Breast epithelium (tissue), 4 donors: ENCODE measurements at regions not wholly inside any gene's neighbourhood (a gene's known extent, or its start where the extent isn't known, plus 50 kb on each side); places are given as distances from the start of the nearest gene placed in this dataset.

Source experiments
- DNase-seq, 2 donors: peaks; one replicate each; pipeline ENCODE4 v3.0.0-alpha.2; 2019; ENCODE audit warnings: low spot score in 2 of 2
- H3K27ac ChIP-seq, 2 donors: fragments of 200-600 bp; sonication (generic) in 1 of 2; one replicate each; pipeline ENCODE4 v1.5.1; 2016 to 2019; ENCODE audit warnings: mild to moderate bottlenecking in 1 of 2
- H3K27me3 ChIP-seq, 2 donors: fragments of 200-600 bp; sonication (generic) in 1 of 2; one replicate each; pipeline versions ENCODE4 v1.5.1 to v1.6.0; 2017 to 2019; ENCODE audit warnings: control low read depth in 1 of 2, mild to moderate bottlenecking in 1 of 2
- H3K36me3 ChIP-seq: fragments of 200-600 bp; one replicate; pipeline ENCODE4 v1.5.1; 2019
- H3K4me1 ChIP-seq, 2 donors: fragments of 200-600 bp; sonication (generic); one replicate each; pipeline ENCODE4 v1.5.1; 2016 to 2019; ENCODE audit warnings: control low read depth in 1 of 2
- H3K4me3 ChIP-seq, 3 donors: fragments of 200-600 bp; sonication (generic); 1 replicate in 2 of 3; 2 replicates in 1 of 3; pipeline ENCODE4 v1.5.1; 2016 to 2019; ENCODE audit warnings: mild to moderate bottlenecking in 3 of 3, moderate library complexity in 2 of 3
- H3K9me3 ChIP-seq, 2 donors: fragments of 200-600 bp; sonication (generic) in 1 of 2; one replicate each; pipeline ENCODE4 v1.5.1; 2016 to 2019; ENCODE audit warnings: control low read depth in 1 of 2
- CTCF ChIP-seq, 3 donors: fragments of 450-650 bp; IDR thresholded peaks; one replicate each; pipeline ENCODE4 v1.5.1; 2016 to 2017; ENCODE audit warnings: antibody characterized with exemption in 3 of 3, mild to moderate bottlenecking in 3 of 3, moderate library complexity in 3 of 3
- POLR2A ChIP-seq: fragments of 450-650 bp; IDR thresholded peaks from one replicate; pipeline ENCODE4 v1.6.1; 2016; ENCODE audit warnings: antibody characterized with exemption, mild to moderate bottlenecking, moderate library complexity
- POLR2AphosphoS5 ChIP-seq, 3 donors: sonication (generic); formaldehyde crosslinking; IDR thresholded peaks; one replicate each; pipeline ENCODE4 v1.6.1; 2017; ENCODE audit warnings: antibody characterized with exemption in 3 of 3
- intact Hi-C: fragments of 100-400 bp; cut with DNase I; formaldehyde crosslinking; loops from one replicate; pipeline ENCODE4 v1.15.1; 2023; ENCODE audit warnings: low total_unique reads

- no peak for TF ChIP-seq POLR2A
- no peak for TF ChIP-seq CTCF (IDR thresholded peaks at IDR 0.05)
- no peak for TF ChIP-seq POLR2AphosphoS5 (IDR thresholded peaks at IDR 0.05)
These were observed 388.9 kb upstream of the AKR1E2 start for GRCh38 chr10:4437061-4437460.

DNA sequence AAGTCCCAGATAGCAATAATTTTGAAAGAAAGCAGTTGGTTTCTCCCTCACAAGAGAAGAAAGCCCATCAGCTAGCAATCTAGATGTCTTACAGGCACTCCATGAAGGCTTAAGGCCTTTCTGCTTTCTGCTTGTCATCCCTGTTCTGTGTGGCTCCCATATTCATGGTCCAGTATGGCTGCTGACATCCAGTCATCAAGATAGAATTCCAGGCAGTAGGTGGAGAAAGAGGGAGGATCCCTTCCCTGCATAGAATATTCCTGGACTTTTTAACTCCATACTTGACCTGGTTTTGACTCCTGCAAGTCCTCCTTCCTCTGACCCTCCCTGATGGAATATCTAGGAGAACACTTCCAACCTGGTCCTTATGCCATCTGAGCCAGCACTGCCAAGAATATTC lies 389.9 kb upstream of the AKR1E2 start:
- H3K9me3 ChIP-seq: no peaks in the 10 kb centered on the region
- no peaks in the 10 kb centered on the region for H3K36me3 ChIP-seq
- no peaks in the 10 kb centered on the region for H3K27me3 ChIP-seq
- H3K4me3 ChIP-seq: no peak overlapping the region
- H3K27ac ChIP-seq: no peak overlapping the region
- no peaks in the 10 kb centered on the region for H3K4me1 ChIP-seq
- TF ChIP-seq POLR2AphosphoS5 (IDR thresholded peaks at IDR 0.05) (no peak), POLR2A (no peak)
- no peak for DNase-seq
- intact Hi-C loops: no loop called here

More at GRCh38 chr10:4437061-4437460, 388.9 kb upstream of the AKR1E2 start:
- Histone ChIP-seq H3K36me3 (no peaks in the 10 kb centered on the region), H3K4me1 (no peaks in the 10 kb centered on the region), H3K27me3 (no peaks in the 10 kb centered on the region), H3K27ac (no peak overlapping the region), H3K9me3 (no peaks in the 10 kb centered on the region), H3K4me3 (no peak overlapping the region)
- no peak for DNase-seq
- intact Hi-C loops: no loop called here

- H3K4me1 ChIP-seq: no peaks in the 10 kb centered on the region
- no peak for TF ChIP-seq CTCF (IDR thresholded peaks at IDR 0.05)
- TF ChIP-seq POLR2AphosphoS5 (IDR thresholded peaks at IDR 0.05): no peak
- no peak for TF ChIP-seq POLR2A
- H3K27me3 ChIP-seq: no peaks in the 10 kb centered on the region
- H3K36me3 ChIP-seq: no peaks in the 10 kb centered on the region
- H3K27ac ChIP-seq: no peak overlapping the region
- intact Hi-C loops: no loop called here
- no peaks in the 10 kb centered on the region for H3K9me3 ChIP-seq
- no peak for DNase-seq
- no peak overlapping the region for H3K4me3 ChIP-seq
These were observed 391.4 kb upstream of the AKR1E2 start for GRCh38 chr10:4434516-4435071.

- Histone ChIP-seq H3K27ac (no peak overlapping the region), H3K4me3 (no peak overlapping the region), H3K27me3 (no peaks in the 10 kb centered on the region), H3K9me3 (no peaks in the 10 kb centered on the region), H3K36me3 (no peaks in the 10 kb centered on the region), H3K4me1 (no peaks in the 10 kb centered on the region)
- TF ChIP-seq POLR2AphosphoS5 (IDR thresholded peaks at IDR 0.05) (no peak), POLR2A (no peak), CTCF (IDR thresholded peaks at IDR 0.05) (no peak)
- intact Hi-C loops: no loop called here
- no peak for DNase-seq
These were observed 391.9 kb upstream of the AKR1E2 start for GRCh38 chr10:4434105-4434504.

- DNase-seq: no peak
- Histone ChIP-seq H3K36me3 (no peaks in the 10 kb centered on the region), H3K4me1 (no peaks in the 10 kb centered on the region), H3K9me3 (no peaks in the 10 kb centered on the region), H3K27me3 (no peaks in the 10 kb centered on the region), H3K27ac (no peak overlapping the region), H3K4me3 (no peak overlapping the region)
- intact Hi-C loops: no loop called here
- TF ChIP-seq POLR2A: no peak
- no peak for TF ChIP-seq CTCF (IDR thresholded peaks at IDR 0.05)
- TF ChIP-seq POLR2AphosphoS5 (IDR thresholded peaks at IDR 0.05): no peak
These were observed 394.7 kb upstream of the AKR1E2 start for GRCh38 chr10:4431114-4431863.
